ENCODE measurements at regions not wholly inside any gene's neighbourhood (a gene's known extent, or its start where the extent isn't known, plus 50 kb on each side); places are given as distances from the start of the nearest gene placed in this dataset.
"Not testable (repeated sequence)": the region's sequence is repeated elsewhere in the genome, so short reads cannot be mapped to it uniquely, and the experiment has no call there.

GRCh38 chr4:17020901-17021300 is 122.5 kb upstream of the LDB2 start:
- Histone ChIP-seq H3K4me1 (ENCODE audit: insufficient read depth, low read length) (no peaks in the 10 kb centered on the region), H3K27ac (ENCODE audit: low read depth in 1 of 2, low read length in 2 of 2) (no peak overlapping the region), H3K9me3 (ENCODE audit: control insufficient read depth in 1 of 2, insufficient read depth in 1 of 2, low read length in 2 of 2) (no peaks in the 10 kb centered on the region), H3K36me3 (ENCODE audit: insufficient read depth, low read length) (no peaks in the 10 kb centered on the region), H3K4me3 (ENCODE audit: low read length) (no peak overlapping the region), H3K27me3 (ENCODE audit: control insufficient read depth in 1 of 2, insufficient read depth in 2 of 2, low read length in 2 of 2) (no peaks in the 10 kb centered on the region)
- Mint-ChIP-seq H3K4me1 (ENCODE audit: low read depth) (no peaks in the 10 kb centered on the region), H3K9me3 (no peaks in the 10 kb centered on the region), H3K27ac (no peak overlapping the region), H3K36me3 (ENCODE audit: low read depth) (no peaks in the 10 kb centered on the region), H3K4me3 (no peak overlapping the region), H3K27me3 (peaks cover 16% of the 10 kb centered on the region)
- no peak for DNase-seq
- intact Hi-C loops (cut with DNase I, micrococcal nuclease), result no loop called here
- no peak for TF ChIP-seq CTCF (IDR thresholded peaks at IDR 0.05)
- no peak for ATAC-seq (ENCODE audit: poor library complexity)
- CTCF ChIA-PET, result no interaction called here
- POLR2A ChIA-PET, result no interaction called here

- Mint-ChIP-seq H3K36me3 (ENCODE audit: low read depth) (no peaks in the 10 kb centered on the region), H3K4me1 (ENCODE audit: low read depth) (no peaks in the 10 kb centered on the region), H3K4me3 (no peak overlapping the region), H3K27ac (no peak overlapping the region), H3K9me3 (no peaks in the 10 kb centered on the region), H3K27me3 (peaks cover 16% of the 10 kb centered on the region)
- no peak overlapping the region for H3K27ac ChIP-seq (ENCODE audit: low read depth in 1 of 2, low read length in 2 of 2)
- no peaks in the 10 kb centered on the region for H3K4me1 ChIP-seq (ENCODE audit: insufficient read depth, low read length)
- CTCF ChIA-PET, result no interaction called here
- H3K27me3 ChIP-seq (ENCODE audit: control insufficient read depth in 1 of 2, insufficient read depth in 2 of 2, low read length in 2 of 2), result no peaks in the 10 kb centered on the region
- POLR2A ChIA-PET, result no interaction called here
- no peaks in the 10 kb centered on the region for H3K9me3 ChIP-seq (ENCODE audit: control insufficient read depth in 1 of 2, insufficient read depth in 1 of 2, low read length in 2 of 2)
- no peaks in the 10 kb centered on the region for H3K36me3 ChIP-seq (ENCODE audit: insufficient read depth, low read length)
- TF ChIP-seq CTCF (IDR thresholded peaks at IDR 0.05), result no peak
- DNase-seq, result no peak
- no peak for ATAC-seq (ENCODE audit: poor library complexity)
- intact Hi-C loops (cut with DNase I, micrococcal nuclease), result no loop called here
- H3K4me3 ChIP-seq (ENCODE audit: low read length), result no peak overlapping the region
These were observed 122.0 kb upstream of the LDB2 start for GRCh38 chr4:17020451-17020850.

GRCh38 chr4:17018621-17019020 is 120.2 kb upstream of the LDB2 start:
- H3K27ac Mint-ChIP-seq; POLR2A ChIA-PET; H3K4me3 ChIP-seq (ENCODE audit: low read length); intact Hi-C loops (cut with DNase I, micrococcal nuclease); DNase-seq; H3K9me3 Mint-ChIP-seq; H3K27me3 ChIP-seq (ENCODE audit: control insufficient read depth in 1 of 2, insufficient read depth in 2 of 2, low read length in 2 of 2); H3K36me3 ChIP-seq (ENCODE audit: insufficient read depth, low read length); H3K27ac ChIP-seq (ENCODE audit: low read depth in 1 of 2, low read length in 2 of 2); H3K4me1 ChIP-seq (ENCODE audit: insufficient read depth, low read length); H3K4me1 Mint-ChIP-seq (ENCODE audit: low read depth); CTCF ChIA-PET; H3K36me3 Mint-ChIP-seq (ENCODE audit: low read depth); H3K9me3 ChIP-seq (ENCODE audit: control insufficient read depth in 1 of 2, insufficient read depth in 1 of 2, low read length in 2 of 2); ATAC-seq (ENCODE audit: poor library complexity); H3K4me3 Mint-ChIP-seq: not testable (repeated sequence)
- H3K27me3 Mint-ChIP-seq, result peaks cover 13% of the 10 kb centered on the region

- ChIA-PET POLR2A (no interaction called here), CTCF (no interaction called here)
- Mint-ChIP-seq H3K4me3 (no peak overlapping the region), H3K27ac (no peak overlapping the region), H3K9me3 (no peaks in the 10 kb centered on the region), H3K27me3 (peaks cover 11% of the 10 kb centered on the region), H3K4me1 (ENCODE audit: low read depth) (no peaks in the 10 kb centered on the region), H3K36me3 (ENCODE audit: low read depth) (no peaks in the 10 kb centered on the region)
- H3K4me1 ChIP-seq (ENCODE audit: insufficient read depth, low read length), result no peaks in the 10 kb centered on the region
- ATAC-seq (ENCODE audit: poor library complexity) (no peak), DNase-seq (no peak)
- H3K4me3 ChIP-seq (ENCODE audit: low read length), result no peak overlapping the region
- TF ChIP-seq CTCF (IDR thresholded peaks at IDR 0.05), result no peak
- H3K27me3 ChIP-seq (ENCODE audit: control insufficient read depth in 1 of 2, insufficient read depth in 2 of 2, low read length in 2 of 2), result no peaks in the 10 kb centered on the region
- H3K36me3 ChIP-seq (ENCODE audit: insufficient read depth, low read length), result no peaks in the 10 kb centered on the region
- intact Hi-C loops (cut with DNase I, micrococcal nuclease), result no loop called here
- H3K9me3 ChIP-seq (ENCODE audit: control insufficient read depth in 1 of 2, insufficient read depth in 1 of 2, low read length in 2 of 2), result no peaks in the 10 kb centered on the region
- H3K27ac ChIP-seq (ENCODE audit: low read depth in 1 of 2, low read length in 2 of 2), result no peak overlapping the region
These were observed 119.6 kb upstream of the LDB2 start for GRCh38 chr4:17018013-17018412.

Data from CD4-positive, alpha-beta T cell (primary cell).